ENCODE measurements at regions not wholly inside any gene's neighbourhood (a gene's known extent, or its start where the extent isn't known, plus 50 kb on each side); places are given as distances from the start of the nearest gene placed in this dataset.

- TF ChIP-seq CTCF (IDR thresholded peaks at IDR 0.05; ENCODE audit: insufficient read depth, low read length) (no peak), POLR2AphosphoS5 (IDR thresholded peaks at IDR 0.05; ENCODE audit: low read depth) (no peak), REST (IDR thresholded peaks at IDR 0.05; ENCODE audit: insufficient replicate concordance, low read depth) (no peak)
Observed at GRCh38 chr2:59662127-59662861, 891.2 kb downstream of the BCL11A start.

Data from HL-60 (cell line).